SU-DHL-6 (cell line): ENCODE measurements at regions not wholly inside any gene's neighbourhood (a gene's known extent, or its start where the extent isn't known, plus 50 kb on each side); places are given as distances from the start of the nearest gene placed in this dataset.

ENCODE experiments used
- H2AFZ ChIP-seq: fragments of 200-600 bp; sonication (generic); 2 replicates; pipeline ENCODE4 v1.6.1; 2014; ENCODE audit warnings: low read depth, mild to moderate bottlenecking, moderate library complexity, mixed read lengths, antibody characterized with exemption, low read length; ENCODE audit not compliant: severe bottlenecking
- H3F3A ChIP-seq: fragments of 200-600 bp; shearing (Covaris generic); 2 replicates; pipeline ENCODE4 v1.6.0; 2016; ENCODE audit warnings: antibody characterized with exemption, mild to moderate bottlenecking; ENCODE audit not compliant: insufficient read depth
- H3K27ac ChIP-seq: fragments of 200-600 bp; sonication (generic); 2 replicates; pipeline ENCODE4 v1.5.1; 2016; ENCODE audit warnings: low read depth, mild to moderate bottlenecking, low read length, moderate library complexity, mixed read lengths
- H3K27me3 ChIP-seq: fragments of 200-600 bp; sonication (generic), shearing (Covaris generic); 2 replicates; pipeline ENCODE4 v1.6.0; 2014; ENCODE audit warnings: mild to moderate bottlenecking, low read length
- H3K36me3 ChIP-seq: fragments of 200-600 bp; sonication (generic); 2 replicates; pipeline ENCODE4 v1.6.1; 2014; ENCODE audit warnings: mild to moderate bottlenecking, low read length, mixed read lengths
- H3K4me2 ChIP-seq: fragments of 300-600, 200-600 bp; shearing (Covaris generic), sonication (generic); 2 replicates; pipeline ENCODE4 v1.6.0; 2014; ENCODE audit warnings: low read length, low read depth, mild to moderate bottlenecking; ENCODE audit not compliant: poor library complexity, severe bottlenecking
- H3K4me3 ChIP-seq: fragments of 200-600 bp; sonication (generic); 2 replicates; pipeline ENCODE4 v1.5.1; 2014; ENCODE audit warnings: antibody characterized with exemption, low read length, mild to moderate bottlenecking, mixed read lengths; ENCODE audit not compliant: insufficient read depth, poor library complexity, severe bottlenecking
- H3K79me2 ChIP-seq: fragments of 200-600 bp; sonication (generic); 2 replicates; pipeline ENCODE4 v1.6.1; 2014; ENCODE audit warnings: mild to moderate bottlenecking, low read length, moderate library complexity; ENCODE audit not compliant: insufficient read depth
- H3K9ac ChIP-seq: fragments of 200-600 bp; sonication (generic); 2 replicates; pipeline ENCODE4 v1.7.0; 2014; ENCODE audit warnings: mild to moderate bottlenecking, low read length
- H3K9me2 ChIP-seq: fragments of 200-600 bp; sonication (generic); replicated peaks from 2 replicates; pipeline ENCODE4 v1.6.1; 2014; ENCODE audit warnings: low read length; ENCODE audit not compliant: insufficient read depth
- H3K9me3 ChIP-seq: fragments of 200-600 bp; sonication (generic); 2 replicates; pipeline ENCODE4 v1.6.1; 2014; ENCODE audit warnings: low read length, mixed read lengths; ENCODE audit not compliant: insufficient read depth
- H4K20me1 ChIP-seq: fragments of 200-600 bp; sonication (generic); 2 replicates; pipeline ENCODE4 v1.6.1; 2014; ENCODE audit warnings: low read depth, mild to moderate bottlenecking, antibody characterized with exemption, low read length, moderate library complexity, mixed read lengths
- CTCF ChIP-seq: fragments of 200-600 bp; sonication (generic); IDR thresholded peaks from one replicate; pipeline ENCODE4 v1.5.1; 2017; ENCODE audit warnings: antibody characterized with exemption, mild to moderate bottlenecking, low read length, moderate library complexity; ENCODE audit not compliant: insufficient read depth, poor library complexity, severe bottlenecking
- EZH2phosphoT487 ChIP-seq: fragments of 200-600 bp; sonication (generic), shearing (Covaris generic); conservative IDR thresholded peaks from 2 replicates; pipeline ENCODE4 v1.6.1; 2018; ENCODE audit warnings: mild to moderate bottlenecking, antibody characterized with exemption, low read length, moderate library complexity, mixed read lengths

- Histone ChIP-seq H2AFZ (no peak overlapping the region), H3K9me3 (no peaks in the 10 kb centered on the region), H3K9me2 (no peaks in the 10 kb centered on the region), H3K27me3 (no peaks in the 10 kb centered on the region), H3K9ac (no peak overlapping the region), H3K4me3 (no peak overlapping the region), H4K20me1 (no peaks in the 10 kb centered on the region), H3K79me2 (no peaks in the 10 kb centered on the region), H3F3A (no peaks in the 10 kb centered on the region), H3K36me3 (no peaks in the 10 kb centered on the region), H3K4me2 (no peak overlapping the region), H3K27ac (no peak overlapping the region)
- TF ChIP-seq EZH2phosphoT487, result no peak
- no peak for TF ChIP-seq CTCF
Observed at GRCh38 chr10:6648894-6649720, 69.0 kb upstream of the PRKCQ start.

GRCh38 chr10:6647811-6648526 is 67.9 kb upstream of the PRKCQ start:
- H3K9me3 ChIP-seq, result no peaks in the 10 kb centered on the region
- no peak overlapping the region for H3K9ac ChIP-seq
- no peak overlapping the region for H3K4me3 ChIP-seq
- no peaks in the 10 kb centered on the region for H3K79me2 ChIP-seq
- no peak overlapping the region for H3K4me2 ChIP-seq
- H3K27me3 ChIP-seq, result no peaks in the 10 kb centered on the region
- no peaks in the 10 kb centered on the region for H3F3A ChIP-seq
- H3K27ac ChIP-seq, result no peak overlapping the region
- H2AFZ ChIP-seq, result no peak overlapping the region
- H4K20me1 ChIP-seq, result no peaks in the 10 kb centered on the region
- TF ChIP-seq CTCF (peak; percentile 58), EZH2phosphoT487 (no peak)
- no peaks in the 10 kb centered on the region for H3K9me2 ChIP-seq
- H3K36me3 ChIP-seq, result no peaks in the 10 kb centered on the region

GRCh38 chr10:6643962-6644361 is 63.9 kb upstream of the PRKCQ start:
- H2AFZ ChIP-seq, result no peak overlapping the region
- no peaks in the 10 kb centered on the region for H3K27me3 ChIP-seq
- H3K9me2 ChIP-seq, result no peaks in the 10 kb centered on the region
- H3F3A ChIP-seq, result no peaks in the 10 kb centered on the region
- no peaks in the 10 kb centered on the region for H4K20me1 ChIP-seq
- H3K79me2 ChIP-seq, result no peaks in the 10 kb centered on the region
- no peaks in the 10 kb centered on the region for H3K36me3 ChIP-seq
- H3K9ac ChIP-seq, result no peak overlapping the region
- no peak overlapping the region for H3K27ac ChIP-seq
- H3K9me3 ChIP-seq, result no peaks in the 10 kb centered on the region
- TF ChIP-seq EZH2phosphoT487 (no peak), CTCF (no peak)
- H3K4me3 ChIP-seq, result no peak overlapping the region
- H3K4me2 ChIP-seq, result no peak overlapping the region
